Trophoblast cell (in vitro differentiated cells and primary cell): ENCODE measurements at regions not wholly inside any gene's neighbourhood (a gene's known extent, or its start where the extent isn't known, plus 50 kb on each side); places are given as distances from the start of the nearest gene placed in this dataset.

ENCODE experiments used
- DNase-seq, 2 donors: peaks; one replicate each; pipeline ENCODE4 v3.0.0-alpha.2; 2016
- H2AFZ ChIP-seq: 2 replicates; pipeline ENCODE4 v1.6.1; 2013; ENCODE audit warnings: low read length, moderate library complexity, mild to moderate bottlenecking; ENCODE audit not compliant: insufficient read depth, poor library complexity
- H2AK5ac ChIP-seq: 2 replicates; pipeline ENCODE4 v1.6.1; 2013; ENCODE audit warnings: mild to moderate bottlenecking, low read length
- H2BK120ac ChIP-seq: 2 replicates; pipeline ENCODE4 v1.6.1; 2013; ENCODE audit warnings: low read length, mild to moderate bottlenecking, moderate library complexity; ENCODE audit not compliant: insufficient read depth, poor library complexity
- H2BK12ac ChIP-seq: 2 replicates; pipeline ENCODE4 v1.6.1; 2013; ENCODE audit warnings: mild to moderate bottlenecking, low read length, moderate library complexity
- H2BK5ac ChIP-seq: 2 replicates; pipeline ENCODE4 v1.6.1; 2013; ENCODE audit warnings: low read length, low read depth, moderate library complexity, mild to moderate bottlenecking; ENCODE audit not compliant: poor library complexity
- H3K14ac ChIP-seq: 2 replicates; pipeline ENCODE4 v1.6.1; 2013; ENCODE audit warnings: mild to moderate bottlenecking, low read length
- H3K18ac ChIP-seq: 2 replicates; pipeline ENCODE4 v1.6.1; 2013; ENCODE audit warnings: mild to moderate bottlenecking, low read length
- H3K23ac ChIP-seq: 2 replicates; pipeline ENCODE4 v1.6.1; 2013; ENCODE audit warnings: low read length
- H3K27ac ChIP-seq: 2 replicates; pipeline ENCODE4 v1.5.1; 2013; ENCODE audit warnings: low read depth, mild to moderate bottlenecking, inconsistent platforms, low read length, moderate library complexity
- H3K27me3 ChIP-seq: 2 replicates; pipeline ENCODE4 v1.6.1; 2013; ENCODE audit warnings: inconsistent platforms, mild to moderate bottlenecking, low read length, moderate library complexity; ENCODE audit not compliant: insufficient read depth
- H3K36me3 ChIP-seq, 2 experiments: 1 replicate in 1 of 2; 2 replicates in 1 of 2; pipeline ENCODE4 v1.6.1; 2013; ENCODE audit warnings: low read length in 2 of 2, mild to moderate bottlenecking in 2 of 2, moderate library complexity in 1 of 2; ENCODE audit not compliant: insufficient read depth in 2 of 2, control insufficient read depth in 1 of 2
- H3K4ac ChIP-seq: 2 replicates; pipeline ENCODE4 v1.6.1; 2013; ENCODE audit warnings: low read depth, mild to moderate bottlenecking, low read length, moderate library complexity
- H3K4me1 ChIP-seq, 2 experiments: 1 replicate in 1 of 2; 2 replicates in 1 of 2; pipeline ENCODE4 v1.6.1; 2013; ENCODE audit warnings: low read length in 2 of 2, mild to moderate bottlenecking in 2 of 2, moderate library complexity in 1 of 2; ENCODE audit not compliant: insufficient read depth in 2 of 2, control insufficient read depth in 1 of 2
- H3K4me2 ChIP-seq: 2 replicates; pipeline ENCODE4 v1.6.1; 2013; ENCODE audit warnings: inconsistent platforms, mild to moderate bottlenecking, low read length, moderate library complexity
- H3K4me3 ChIP-seq: 2 replicates; pipeline ENCODE4 v1.5.1; 2013; ENCODE audit warnings: mild to moderate bottlenecking, low read depth, low read length, inconsistent platforms
- H3K79me1 ChIP-seq: one replicate; pipeline ENCODE4 v1.6.1; 2013; ENCODE audit warnings: low read length
- H3K79me2 ChIP-seq: 2 replicates; pipeline ENCODE4 v1.6.1; 2013; ENCODE audit warnings: low read length, mild to moderate bottlenecking; ENCODE audit not compliant: control insufficient read depth, insufficient read depth, poor library complexity
- H3K9ac ChIP-seq: 2 replicates; pipeline ENCODE4 v1.6.1; 2013; ENCODE audit warnings: mild to moderate bottlenecking, low read length
- H3K9me3 ChIP-seq: 2 replicates; pipeline ENCODE4 v1.6.1; 2013; ENCODE audit warnings: low read depth, mild to moderate bottlenecking, control low read depth, inconsistent platforms, low read length; ENCODE audit not compliant: insufficient read depth
- H4K12ac ChIP-seq: 2 replicates; pipeline ENCODE4 v1.6.1; 2013; ENCODE audit warnings: low read depth, mild to moderate bottlenecking, low read length, moderate library complexity
- H4K8ac ChIP-seq: 2 replicates; pipeline ENCODE4 v1.6.1; 2013; ENCODE audit warnings: low read depth, mild to moderate bottlenecking, low read length, moderate library complexity
- H4K91ac ChIP-seq: one replicate; pipeline ENCODE4 v1.6.1; 2013; ENCODE audit warnings: low read depth, mild to moderate bottlenecking, low read length, moderate library complexity
- WGBS: extraction: QIAGEN DNeasy Blood & Tissue Kit; methylation state at CpG from one replicate; pipeline ENCODE4 v1.1.7; 2013; ENCODE audit warnings: missing lambda C conversion rate; ENCODE audit not compliant: insufficient read length, insufficient coverage; ENCODE audit errors: extremely low coverage; 5-methylcytosine and 5-hydroxymethylcytosine counted together

DNA sequence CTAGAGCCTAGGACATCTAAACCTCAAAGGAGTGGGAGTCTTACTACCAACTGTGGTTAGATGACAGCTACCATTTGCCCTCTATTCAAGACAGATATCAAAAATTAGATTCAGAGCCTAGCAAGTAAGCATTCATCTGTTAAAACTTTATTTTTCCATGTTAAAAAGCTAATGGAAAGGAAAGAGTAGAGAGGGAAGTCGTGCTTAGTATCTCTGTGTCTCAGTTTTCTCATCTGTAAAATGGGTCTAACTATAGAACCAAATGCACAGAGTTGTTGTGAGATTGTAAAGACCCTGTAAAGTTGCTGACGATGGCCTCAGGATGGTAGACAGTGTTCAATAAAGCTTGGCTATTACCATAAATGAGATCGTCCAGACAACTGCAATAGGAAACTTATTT, 428.5 kb upstream of the RUNX1 start:
- Histone ChIP-seq H3K36me3 (no peaks in the 10 kb centered on the region), H3K79me1 (no peaks in the 10 kb centered on the region), H2AFZ (no peak overlapping the region), H3K9me3 (peaks cover 2% of the 10 kb centered on the region), H2BK12ac (no peak overlapping the region), H2AK5ac (no peak overlapping the region), H3K27me3 (no peaks in the 10 kb centered on the region), H3K14ac (no peak overlapping the region), H4K91ac (no peak overlapping the region), H3K4ac (no peak overlapping the region), H3K79me2 (no peaks in the 10 kb centered on the region), H4K8ac (no peak overlapping the region), H3K27ac (no peak overlapping the region), H3K4me1 (no peaks in the 10 kb centered on the region), H3K4me3 (no peak overlapping the region), H2BK5ac (no peak overlapping the region), H3K9ac (no peak overlapping the region), H3K18ac (no peak overlapping the region), H3K23ac (no peak overlapping the region), H4K12ac (no peak overlapping the region), H3K4me2 (no peak overlapping the region), H2BK120ac (no peak overlapping the region)
- DNase-seq = no peak
- no CpG with 5 or more reads among the region's 3 CpGs for WGBS

- Histone ChIP-seq H3K79me1 (no peaks in the 10 kb centered on the region), H3K79me2 (no peaks in the 10 kb centered on the region), H3K9me3 (peaks cover 2% of the 10 kb centered on the region), H2AFZ (no peak overlapping the region), H3K4me2 (no peak overlapping the region), H3K27ac (no peak overlapping the region), H3K4me1 (no peaks in the 10 kb centered on the region), H2AK5ac (no peak overlapping the region), H3K18ac (no peak overlapping the region), H4K12ac (no peak overlapping the region), H3K36me3 (no peaks in the 10 kb centered on the region), H3K23ac (no peak overlapping the region), H3K27me3 (no peaks in the 10 kb centered on the region), H2BK12ac (no peak overlapping the region), H3K4ac (no peak overlapping the region), H3K9ac (no peak overlapping the region), H2BK5ac (no peak overlapping the region), H3K4me3 (no peak overlapping the region), H4K91ac (no peak overlapping the region), H4K8ac (no peak overlapping the region), H3K14ac (no peak overlapping the region), H2BK120ac (no peak overlapping the region)
- WGBS = no CpG with 5 or more reads among the region's 9 CpGs
- no peak for DNase-seq
Measured at GRCh38 chr21:35476621-35477395, 427.7 kb upstream of the RUNX1 start.

DNA sequence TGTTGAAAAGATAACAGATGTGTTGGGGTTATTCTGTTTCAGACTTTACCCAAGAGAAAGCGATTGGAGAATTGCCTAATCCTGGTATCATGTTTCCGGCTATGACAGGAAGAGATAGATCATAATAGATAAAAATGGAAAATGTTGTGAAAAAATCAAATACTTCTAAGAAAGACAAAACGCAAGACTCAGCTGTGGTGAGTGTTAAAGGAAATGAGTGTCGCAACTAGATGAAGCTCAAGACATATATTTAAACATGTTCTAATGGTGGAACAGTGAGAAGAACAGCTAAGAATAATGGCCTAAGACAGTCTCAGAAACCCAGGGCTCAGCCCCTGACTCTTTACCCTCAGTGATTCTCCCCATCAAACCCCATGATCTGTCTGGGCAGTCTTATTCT, 426.7 kb upstream of the RUNX1 start:
- Histone ChIP-seq H4K8ac (no peak overlapping the region), H3K23ac (no peak overlapping the region), H3K27ac (no peak overlapping the region), H3K9me3 (no peaks in the 10 kb centered on the region), H3K4me1 (no peaks in the 10 kb centered on the region), H3K36me3 (no peaks in the 10 kb centered on the region), H3K18ac (no peak overlapping the region), H2AFZ (no peak overlapping the region), H2BK120ac (no peak overlapping the region), H3K27me3 (peaks cover 3% of the 10 kb centered on the region), H2BK12ac (no peak overlapping the region), H3K4me2 (no peak overlapping the region), H3K14ac (no peak overlapping the region), H3K4me3 (no peak overlapping the region), H3K79me2 (no peaks in the 10 kb centered on the region), H4K12ac (no peak overlapping the region), H3K4ac (no peak overlapping the region), H2AK5ac (no peak overlapping the region), H4K91ac (no peak overlapping the region), H3K79me1 (no peaks in the 10 kb centered on the region), H3K9ac (no peak overlapping the region), H2BK5ac (no peak overlapping the region)
- DNase-seq = peak in 1 of 2 donors; percentile 24
- no CpG with 5 or more reads among the region's 4 CpGs for WGBS

DNA sequence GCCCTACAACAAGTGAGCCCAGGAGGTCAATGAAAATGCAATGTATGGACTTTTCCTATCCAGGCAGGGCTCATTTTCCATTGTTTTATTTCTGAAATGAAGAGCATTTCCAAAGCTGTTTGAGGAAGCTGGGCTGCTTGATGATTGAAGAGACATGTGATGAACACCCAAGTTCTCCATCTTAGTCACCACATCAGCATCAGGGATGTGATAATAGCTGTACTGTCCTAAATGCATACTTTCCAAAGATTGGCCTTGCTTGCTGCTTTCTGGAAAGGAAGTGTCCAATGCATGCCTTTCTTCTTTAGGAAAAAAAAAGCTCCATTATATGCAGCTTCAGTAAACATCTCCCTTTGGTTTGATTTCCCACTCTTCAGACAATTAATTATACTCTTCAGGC, 425.9 kb upstream of the RUNX1 start:
- H3K27me3 ChIP-seq = peaks cover 3% of the 10 kb centered on the region
- H2BK5ac ChIP-seq = no peak overlapping the region
- no peak overlapping the region for H3K9ac ChIP-seq

More for the DNA sequence above, 425.9 kb upstream of the RUNX1 start:
- peak in 1 of 2 donors; percentile 28 for DNase-seq
- H3K4me2 ChIP-seq = no peak overlapping the region
- H4K8ac ChIP-seq = no peak overlapping the region
- no peaks in the 10 kb centered on the region for H3K79me2 ChIP-seq
- H3K23ac ChIP-seq = no peak overlapping the region
- no peak overlapping the region for H3K27ac ChIP-seq
- no peak overlapping the region for H3K14ac ChIP-seq
- no peak overlapping the region for H2BK120ac ChIP-seq
- H3K9me3 ChIP-seq = no peaks in the 10 kb centered on the region
- no peak overlapping the region for H2AK5ac ChIP-seq
- H3K36me3 ChIP-seq = no peaks in the 10 kb centered on the region
- H3K79me1 ChIP-seq = no peaks in the 10 kb centered on the region
- no peak overlapping the region for H4K12ac ChIP-seq
- no peak overlapping the region for H2AFZ ChIP-seq
- H3K4me3 ChIP-seq = no peak overlapping the region
- H3K4ac ChIP-seq = no peak overlapping the region
- peaks cover 0 to 4% of the 10 kb centered on the region in 2 experiments for H3K4me1 ChIP-seq
- no peak overlapping the region for H4K91ac ChIP-seq
- no peak overlapping the region for H3K18ac ChIP-seq
- no peak overlapping the region for H2BK12ac ChIP-seq
